Lower leg skin (tissue), 3 donors: ENCODE measurements at regions not wholly inside any gene's neighbourhood (a gene's known extent, or its start where the extent isn't known, plus 50 kb on each side); places are given as distances from the start of the nearest gene placed in this dataset.

Source experiments
- POLR2A ChIP-seq, 2 donors: fragments of 450-650 bp; IDR thresholded peaks; one replicate each; pipeline ENCODE4 v1.6.1; 2016 to 2017; ENCODE audit warnings: antibody characterized with exemption in 2 of 2, mild to moderate bottlenecking in 1 of 2, moderate library complexity in 1 of 2
- TF ChIP-seq, protein P1 (sequence below), 3 donors: fragments of 450-650 bp; IDR thresholded peaks; one replicate each; pipeline ENCODE4 v1.5.1; 2016; ENCODE audit warnings: antibody characterized with exemption in 3 of 3, mild to moderate bottlenecking in 3 of 3, moderate library complexity in 2 of 3

DNA sequence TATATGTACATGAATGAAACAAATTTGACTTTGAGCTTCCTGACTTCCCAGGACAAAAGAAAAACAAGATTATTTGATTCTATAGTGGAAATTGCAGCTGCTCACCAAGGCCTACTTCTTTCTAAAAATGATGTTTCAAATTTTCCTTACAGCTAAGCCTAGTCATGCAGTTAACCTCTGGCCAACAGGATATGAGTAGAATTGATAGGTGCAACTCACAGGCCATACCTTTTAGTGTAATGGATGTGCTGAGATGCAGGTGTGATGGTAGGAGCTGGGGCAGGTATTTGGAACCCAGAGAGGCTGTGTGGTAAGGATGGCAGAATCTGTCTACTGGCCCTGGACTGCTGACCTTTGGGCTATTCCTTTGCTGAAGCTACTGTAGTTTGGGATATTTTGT, 230.9 kb upstream of the PREP start:
- TF ChIP-seq, protein P1, sequence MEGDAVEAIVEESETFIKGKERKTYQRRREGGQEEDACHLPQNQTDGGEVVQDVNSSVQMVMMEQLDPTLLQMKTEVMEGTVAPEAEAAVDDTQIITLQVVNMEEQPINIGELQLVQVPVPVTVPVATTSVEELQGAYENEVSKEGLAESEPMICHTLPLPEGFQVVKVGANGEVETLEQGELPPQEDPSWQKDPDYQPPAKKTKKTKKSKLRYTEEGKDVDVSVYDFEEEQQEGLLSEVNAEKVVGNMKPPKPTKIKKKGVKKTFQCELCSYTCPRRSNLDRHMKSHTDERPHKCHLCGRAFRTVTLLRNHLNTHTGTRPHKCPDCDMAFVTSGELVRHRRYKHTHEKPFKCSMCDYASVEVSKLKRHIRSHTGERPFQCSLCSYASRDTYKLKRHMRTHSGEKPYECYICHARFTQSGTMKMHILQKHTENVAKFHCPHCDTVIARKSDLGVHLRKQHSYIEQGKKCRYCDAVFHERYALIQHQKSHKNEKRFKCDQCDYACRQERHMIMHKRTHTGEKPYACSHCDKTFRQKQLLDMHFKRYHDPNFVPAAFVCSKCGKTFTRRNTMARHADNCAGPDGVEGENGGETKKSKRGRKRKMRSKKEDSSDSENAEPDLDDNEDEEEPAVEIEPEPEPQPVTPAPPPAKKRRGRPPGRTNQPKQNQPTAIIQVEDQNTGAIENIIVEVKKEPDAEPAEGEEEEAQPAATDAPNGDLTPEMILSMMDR (IDR thresholded peaks at IDR 0.05): no peak
- TF ChIP-seq POLR2A (IDR thresholded peaks at IDR 0.05): no peak
